ENCODE measurements at regions not wholly inside any gene's neighbourhood (a gene's known extent, or its start where the extent isn't known, plus 50 kb on each side); places are given as distances from the start of the nearest gene placed in this dataset.

- no peak for DNase-seq (ENCODE audit: extremely low read depth, low read depth)
Measured at GRCh38 chr2:200052627-200053026, 97.2 kb downstream of the MAIP1 start.

GRCh38 chr2:200054681-200055468 lies 99.5 kb downstream of the MAIP1 start:
- DNase-seq (ENCODE audit: extremely low read depth, low read depth), result no peak

GRCh38 chr2:200056105-200056504 lies 100.7 kb downstream of the MAIP1 start:
- no peak for DNase-seq (ENCODE audit: extremely low read depth, low read depth)

DNA sequence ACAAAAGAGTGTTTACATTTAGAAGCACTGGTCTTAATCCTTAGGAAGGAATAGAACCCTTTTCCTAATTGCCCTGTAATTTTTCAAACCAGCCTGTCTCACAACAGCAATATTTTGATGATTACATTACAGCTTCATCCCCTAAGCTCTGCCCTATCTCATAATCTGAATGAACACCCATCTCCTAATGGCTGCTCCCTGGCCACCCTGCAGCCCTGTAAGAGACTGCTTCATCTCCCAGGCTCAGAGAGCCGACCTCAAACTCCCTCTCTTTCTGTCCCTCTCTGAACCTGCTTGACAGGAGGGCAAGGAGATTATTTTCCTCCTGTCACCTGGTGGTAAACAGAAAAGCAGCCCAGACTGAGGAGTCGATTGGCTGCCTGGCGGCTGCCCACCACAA lies 107.8 kb downstream of the MAIP1 start:
- no peak for DNase-seq (ENCODE audit: extremely low read depth, low read depth)

GRCh38 chr2:200064879-200065278 lies 109.5 kb downstream of the MAIP1 start:
- DNase-seq (ENCODE audit: extremely low read depth, low read depth), result no peak

DNA sequence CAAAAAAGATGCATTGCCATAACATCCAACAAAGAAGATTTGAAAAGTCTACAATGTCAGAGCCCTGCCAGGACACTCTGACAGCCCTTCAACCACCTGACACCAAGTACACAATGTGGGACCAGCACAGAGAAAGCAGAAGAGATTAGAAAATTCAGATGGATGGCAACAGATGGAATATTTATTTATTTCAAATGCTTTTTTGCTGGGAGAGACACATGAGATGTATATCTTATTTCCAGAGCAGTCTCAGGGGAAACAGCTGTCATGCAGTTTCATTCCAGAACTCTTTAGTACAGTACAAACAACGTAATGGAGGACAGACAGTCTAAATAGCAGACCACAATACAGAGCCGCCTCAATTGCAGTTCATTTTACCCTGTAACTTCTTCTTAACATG lies 110.1 kb downstream of the MAIP1 start:
- no peak for DNase-seq (ENCODE audit: extremely low read depth, low read depth)

- no peak for DNase-seq (ENCODE audit: extremely low read depth, low read depth)
Measured at GRCh38 chr2:200066417-200066816, 111.0 kb downstream of the MAIP1 start.

DNA sequence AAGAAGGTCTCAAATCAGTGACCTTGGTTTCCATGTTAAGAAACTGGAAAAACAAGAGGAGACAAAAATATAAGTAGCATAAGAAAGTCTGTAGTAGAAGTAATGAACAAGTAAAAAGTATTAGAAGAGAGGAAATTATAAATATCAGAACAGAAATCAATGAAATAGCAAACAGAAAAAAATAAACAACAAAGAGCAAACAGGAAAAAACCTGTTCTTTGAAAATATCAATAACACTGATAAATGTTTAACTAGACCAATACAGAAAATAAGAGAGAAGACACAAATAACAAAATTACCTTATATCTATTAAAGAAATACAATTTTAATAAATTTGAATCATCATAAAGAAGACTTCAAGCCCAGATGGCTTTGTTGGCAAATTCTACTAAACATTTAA lies 113.3 kb downstream of the MAIP1 start:
- DNase-seq (ENCODE audit: extremely low read depth, low read depth), result no peak

GRCh38 chr2:200077210-200077650 lies 121.8 kb downstream of the MAIP1 start:
- DNase-seq (ENCODE audit: extremely low read depth, low read depth), result peak; percentile 83

GRCh38 chr2:200077838-200078237 lies 122.5 kb downstream of the MAIP1 start:
- peak; percentile 35 for DNase-seq (ENCODE audit: extremely low read depth, low read depth)

GRCh38 chr2:200079356-200079755 lies 124.0 kb downstream of the MAIP1 start:
- no peak for DNase-seq (ENCODE audit: extremely low read depth, low read depth)

DNA sequence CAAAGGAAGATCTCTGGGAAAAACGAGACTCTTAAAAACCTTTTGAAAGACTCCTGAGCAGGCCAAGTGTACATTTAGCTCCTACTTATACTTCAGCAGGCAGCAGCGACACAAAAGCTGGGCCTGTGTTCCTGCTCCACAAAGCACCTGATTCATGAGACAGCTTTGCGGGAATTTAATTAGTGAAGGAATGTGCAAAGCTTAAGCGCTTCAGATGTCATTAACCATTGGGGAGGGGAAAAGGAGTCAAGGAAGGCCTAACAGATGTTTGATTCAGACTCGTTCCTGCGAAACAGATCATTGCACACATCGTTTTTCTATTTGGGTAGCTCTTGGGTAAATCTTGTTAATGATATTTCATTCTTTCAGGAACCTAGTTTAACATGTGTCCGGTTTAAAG lies 125.9 kb downstream of the MAIP1 start:
- no peak for DNase-seq (ENCODE audit: extremely low read depth, low read depth)

- DNase-seq (ENCODE audit: extremely low read depth, low read depth), result no peak
Measured at GRCh38 chr2:200081811-200082210, 126.4 kb downstream of the MAIP1 start.

DNA sequence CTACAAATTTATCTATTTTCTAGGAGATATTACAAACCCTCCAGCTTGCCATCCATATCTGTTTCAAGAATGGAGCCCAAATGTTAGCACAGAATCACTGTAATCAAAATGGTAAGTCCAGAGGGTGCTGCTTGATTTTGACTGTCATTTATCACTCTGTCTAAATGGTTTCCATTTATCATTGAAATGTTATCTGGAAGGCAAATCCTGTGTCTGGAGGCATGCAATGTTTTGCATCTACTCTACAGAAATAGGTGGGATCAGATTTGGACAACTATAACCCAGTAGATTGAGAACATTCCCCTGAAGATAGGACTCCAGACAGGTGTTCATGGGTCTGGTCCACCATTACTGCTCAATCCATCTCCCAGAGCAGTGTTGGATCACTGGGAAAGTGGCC lies 128.7 kb downstream of the MAIP1 start:
- no peak for DNase-seq (ENCODE audit: extremely low read depth, low read depth)

DNA sequence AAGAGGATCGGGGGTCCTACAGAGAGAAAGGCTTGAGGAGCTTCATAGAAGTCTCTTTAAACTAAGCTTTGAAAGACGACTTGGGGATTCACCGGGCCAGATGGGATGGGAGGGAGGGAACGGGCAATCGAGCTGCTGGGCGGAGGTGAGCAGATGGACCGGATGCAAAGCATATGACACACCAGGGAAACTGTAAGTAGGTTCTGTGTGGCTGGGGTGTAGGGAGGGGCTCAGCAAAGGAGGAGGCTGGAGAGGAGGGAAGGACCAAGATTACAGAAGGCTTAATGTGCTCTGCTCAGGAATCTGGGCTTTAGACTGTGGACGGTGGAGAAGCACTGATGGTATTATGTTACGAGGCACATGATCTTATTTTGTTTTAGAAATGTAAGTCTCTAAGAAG lies 131.5 kb downstream of the MAIP1 start:
- DNase-seq (ENCODE audit: extremely low read depth, low read depth), result no peak

- no peak for DNase-seq (ENCODE audit: extremely low read depth, low read depth)
Measured at GRCh38 chr2:200087451-200087850, 132.1 kb downstream of the MAIP1 start.

DNA sequence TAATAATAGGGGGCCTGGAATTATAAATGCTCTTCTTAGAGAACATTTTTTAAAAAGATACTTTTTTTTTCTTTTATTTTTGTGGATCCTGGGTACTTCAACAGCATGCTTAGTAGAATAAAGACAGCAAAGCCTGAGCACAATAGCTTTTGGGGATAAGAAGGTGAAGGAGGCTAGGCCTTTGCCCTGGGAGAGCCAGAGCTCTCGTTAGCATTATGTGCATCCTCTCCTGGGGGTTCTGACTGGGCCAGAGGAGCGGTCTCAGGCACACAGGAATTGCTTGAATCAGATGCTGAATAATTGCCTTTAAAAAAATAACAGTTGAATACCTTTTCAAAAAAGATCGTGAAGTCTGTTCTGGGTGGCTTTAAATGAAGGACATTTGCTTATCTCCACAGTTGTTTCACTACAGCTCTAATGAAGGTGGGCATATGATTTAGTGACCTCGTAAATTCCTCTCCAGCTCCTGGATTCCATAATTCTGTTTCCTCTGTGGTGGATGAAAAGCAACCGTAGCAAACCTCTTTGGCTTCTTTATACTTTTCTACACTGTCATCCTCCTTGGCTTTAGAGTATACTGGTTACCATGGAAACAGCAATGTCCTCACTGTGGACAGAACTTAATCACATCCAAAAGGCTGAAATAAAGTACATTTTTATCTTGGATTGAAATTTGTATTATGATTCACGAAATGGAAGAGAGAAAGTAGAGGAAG lies 133.8 kb downstream of the MAIP1 start:
- no peak for DNase-seq (ENCODE audit: extremely low read depth, low read depth)

- no peak for DNase-seq (ENCODE audit: extremely low read depth, low read depth)
Measured at GRCh38 chr2:200089756-200090109, 134.4 kb downstream of the MAIP1 start.

- DNase-seq (ENCODE audit: extremely low read depth, low read depth), result no peak
Measured at GRCh38 chr2:200090683-200091082, 135.3 kb downstream of the MAIP1 start.

DNA sequence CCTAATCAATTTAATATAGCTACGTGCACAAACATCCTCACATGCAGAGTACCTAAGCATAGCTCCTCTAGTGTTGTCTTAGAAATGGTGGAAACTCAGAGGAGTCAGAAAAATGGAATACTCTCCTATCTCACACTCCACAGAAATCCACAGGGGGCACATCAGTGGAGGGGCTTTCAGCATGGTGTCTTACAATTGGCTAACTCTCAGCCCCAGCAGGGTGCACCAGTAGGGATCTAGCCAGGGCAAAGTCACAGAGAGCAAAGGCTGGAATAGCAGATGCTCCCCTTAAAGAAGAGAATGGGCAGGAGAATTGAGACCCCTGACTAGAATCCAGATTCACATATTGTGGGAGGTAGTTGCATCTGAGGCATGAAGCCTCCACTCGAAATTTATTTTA lies 135.7 kb downstream of the MAIP1 start:
- no peak for DNase-seq (ENCODE audit: extremely low read depth, low read depth)

DNA sequence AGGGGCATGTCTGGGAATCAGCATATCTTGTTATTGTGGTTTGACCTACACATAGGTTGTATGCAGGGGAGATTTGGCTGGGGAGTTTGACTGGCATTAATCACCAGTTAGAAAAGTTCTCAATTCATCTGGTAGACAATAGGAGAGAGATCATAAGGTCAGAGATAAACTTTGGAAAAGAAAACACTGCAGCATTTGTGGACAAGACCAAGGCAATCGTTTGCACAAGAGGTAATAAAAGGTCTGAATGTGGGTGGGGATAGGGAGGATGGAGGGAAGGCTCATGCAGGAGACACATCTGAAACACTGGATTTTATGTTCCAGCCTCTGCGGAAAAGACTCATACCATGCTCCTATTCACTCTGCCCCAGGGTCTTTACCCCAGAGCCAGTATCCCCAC lies 136.9 kb downstream of the MAIP1 start:
- DNase-seq (ENCODE audit: extremely low read depth, low read depth), result no peak

- DNase-seq (ENCODE audit: extremely low read depth, low read depth), result no peak
Measured at GRCh38 chr2:200095436-200095835, 140.1 kb downstream of the MAIP1 start.
